Heart left ventricle (tissue), 13 donors: ENCODE measurements at regions not wholly inside any gene's neighbourhood (a gene's known extent, or its start where the extent isn't known, plus 50 kb on each side); places are given as distances from the start of the nearest gene placed in this dataset.

Experiments
- POLR2A ChIP-seq, 2 donors: fragments of 450-650 bp; IDR thresholded peaks; one replicate each; pipeline ENCODE4 v1.6.1; 2017; ENCODE audit warnings: antibody characterized with exemption in 2 of 2, mild to moderate bottlenecking in 2 of 2, moderate library complexity in 2 of 2
- TF ChIP-seq, protein P1 (sequence below), 12 donors: fragments of 200-600 bp; sonication (generic) in 4 of 12; IDR thresholded peaks; one replicate each; pipeline versions ENCODE4 v1.5.0 to v1.8.0; 2018 to 2022; ENCODE audit warnings: antibody characterized with exemption in 12 of 12, mild to moderate bottlenecking in 5 of 12
- donor health status: ischemic (EF 13 %, LVEDD 7.1; RV severe dilation, severe dysfunction).
- donor health status: DM: no; HTN: yes; CAD: no.
- donor health status: DM: no; HTN: no; CAD: no.
- donor health status: ischemic (EF 25% LVEDD 6.9; RV normal size, moderate dysfunction).
- donor health status: ischemic (EF 25% LVEDD 5.7; RV mildly dilated, moderate dysfunction).
- donor health status: ischemic (EF 35%, LVEDD 5.7; RV mildly dilated, moderate dysfunction).
- donor health status: nonischemic (EF 11% LVEDD 7.7; RV severe dilation, severe dysfunction).
- donor health status: DM: yes; HTN: yes; CAD: no.
- donor health status: PGD.
- donor health status: ischemic (EF 29% LVEDD 5.4; RV normal size, mild dysfunction).
- donor health status: nonischemic (EF 23%, LVEDD 6.1; RV moderate dilation, normal function).

DNA sequence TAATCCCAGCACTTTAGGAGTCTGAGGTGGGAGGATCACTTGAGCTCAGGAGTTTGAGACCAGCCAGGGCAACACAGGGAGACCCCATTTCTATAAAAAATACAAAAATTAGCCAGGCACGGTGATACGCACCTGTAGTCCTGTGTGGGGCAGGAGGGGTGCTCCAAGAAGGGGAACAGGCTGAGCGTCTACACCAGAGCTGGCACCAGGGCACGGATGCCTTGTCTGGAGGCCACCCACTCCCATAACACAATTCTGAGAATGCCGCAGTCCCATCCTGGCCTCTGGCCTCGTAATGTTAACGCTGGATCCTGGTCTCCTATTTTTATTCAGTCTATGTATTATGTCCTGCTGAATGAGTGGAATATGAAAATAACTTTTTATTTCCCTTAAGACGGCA lies 161.3 kb downstream of the WSCD1 start:
- TF ChIP-seq, protein P1, sequence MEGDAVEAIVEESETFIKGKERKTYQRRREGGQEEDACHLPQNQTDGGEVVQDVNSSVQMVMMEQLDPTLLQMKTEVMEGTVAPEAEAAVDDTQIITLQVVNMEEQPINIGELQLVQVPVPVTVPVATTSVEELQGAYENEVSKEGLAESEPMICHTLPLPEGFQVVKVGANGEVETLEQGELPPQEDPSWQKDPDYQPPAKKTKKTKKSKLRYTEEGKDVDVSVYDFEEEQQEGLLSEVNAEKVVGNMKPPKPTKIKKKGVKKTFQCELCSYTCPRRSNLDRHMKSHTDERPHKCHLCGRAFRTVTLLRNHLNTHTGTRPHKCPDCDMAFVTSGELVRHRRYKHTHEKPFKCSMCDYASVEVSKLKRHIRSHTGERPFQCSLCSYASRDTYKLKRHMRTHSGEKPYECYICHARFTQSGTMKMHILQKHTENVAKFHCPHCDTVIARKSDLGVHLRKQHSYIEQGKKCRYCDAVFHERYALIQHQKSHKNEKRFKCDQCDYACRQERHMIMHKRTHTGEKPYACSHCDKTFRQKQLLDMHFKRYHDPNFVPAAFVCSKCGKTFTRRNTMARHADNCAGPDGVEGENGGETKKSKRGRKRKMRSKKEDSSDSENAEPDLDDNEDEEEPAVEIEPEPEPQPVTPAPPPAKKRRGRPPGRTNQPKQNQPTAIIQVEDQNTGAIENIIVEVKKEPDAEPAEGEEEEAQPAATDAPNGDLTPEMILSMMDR (IDR thresholded peaks at IDR 0.05): no peak
- TF ChIP-seq POLR2A (IDR thresholded peaks at IDR 0.05): no peak
